ENCODE measurements at regions not wholly inside any gene's neighbourhood (a gene's known extent, or its start where the extent isn't known, plus 50 kb on each side); places are given as distances from the start of the nearest gene placed in this dataset.
"Not testable (repeated sequence)": the region's sequence is repeated elsewhere in the genome, so short reads cannot be mapped to it uniquely, and the experiment has no call there.

DNA sequence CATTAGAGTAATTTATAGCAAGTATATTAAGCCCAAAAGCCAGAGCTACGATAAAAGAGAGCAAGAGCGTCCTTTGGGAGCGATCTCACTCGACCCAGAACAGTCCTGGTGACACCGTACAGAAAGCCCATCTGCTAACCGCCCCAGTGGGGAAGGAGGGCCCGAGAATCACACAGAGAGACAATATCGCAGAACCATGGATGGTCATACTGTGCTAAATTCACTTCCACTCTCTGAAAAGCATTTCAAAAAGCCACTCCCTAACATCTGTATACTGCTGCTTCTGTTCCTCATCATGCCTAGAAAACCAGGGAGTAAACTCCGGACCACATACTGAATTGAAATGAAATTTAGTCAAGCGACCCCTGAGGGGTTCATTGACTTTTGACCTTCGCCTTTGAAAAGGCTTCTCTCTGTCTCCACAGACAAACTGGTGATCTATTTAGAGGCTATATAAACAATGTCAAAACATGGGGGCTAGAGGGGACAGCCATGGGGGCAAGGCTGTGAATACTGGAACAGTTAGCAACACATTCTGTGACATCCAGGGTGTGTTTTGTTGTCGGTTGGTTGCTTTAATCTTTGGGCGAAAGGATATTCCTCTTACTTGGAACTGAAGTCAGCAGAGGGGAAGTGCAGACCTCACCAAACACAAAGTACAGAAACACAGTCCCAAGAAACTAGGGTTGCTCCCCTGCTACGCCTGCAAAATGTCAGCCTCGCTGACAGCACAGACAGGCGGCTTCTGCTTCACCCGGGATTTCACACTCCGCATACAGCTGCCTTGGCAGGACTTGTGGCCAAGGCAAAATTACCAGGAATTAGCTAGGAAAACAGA is 129.0 kb upstream of the RASGEF1B start:
- Histone ChIP-seq H3K27ac (ENCODE audit: low read depth, low read length) (no peak overlapping the region), H3K9ac (ENCODE audit: low read depth, low read length) (0 out of 2 replicates have a peak overlapping the region, but pooled peaks have one; percentile 8), H3K27me3 (ENCODE audit: insufficient read depth, low read length) (no peaks in the 10 kb centered on the region), H3K4me1 (ENCODE audit: insufficient read depth, low read length) (peaks cover 25% of the 10 kb centered on the region), H3K4me3 (ENCODE audit: low read length) (no peak overlapping the region), H3K36me3 (ENCODE audit: insufficient read depth, low read length) (no peaks in the 10 kb centered on the region), H3K9me3 (ENCODE audit: insufficient read depth, low read depth, low read length) (no peaks in the 10 kb centered on the region)
- WGBS: 78% methylated on average over 18 of the region's 18 CpGs

DNA sequence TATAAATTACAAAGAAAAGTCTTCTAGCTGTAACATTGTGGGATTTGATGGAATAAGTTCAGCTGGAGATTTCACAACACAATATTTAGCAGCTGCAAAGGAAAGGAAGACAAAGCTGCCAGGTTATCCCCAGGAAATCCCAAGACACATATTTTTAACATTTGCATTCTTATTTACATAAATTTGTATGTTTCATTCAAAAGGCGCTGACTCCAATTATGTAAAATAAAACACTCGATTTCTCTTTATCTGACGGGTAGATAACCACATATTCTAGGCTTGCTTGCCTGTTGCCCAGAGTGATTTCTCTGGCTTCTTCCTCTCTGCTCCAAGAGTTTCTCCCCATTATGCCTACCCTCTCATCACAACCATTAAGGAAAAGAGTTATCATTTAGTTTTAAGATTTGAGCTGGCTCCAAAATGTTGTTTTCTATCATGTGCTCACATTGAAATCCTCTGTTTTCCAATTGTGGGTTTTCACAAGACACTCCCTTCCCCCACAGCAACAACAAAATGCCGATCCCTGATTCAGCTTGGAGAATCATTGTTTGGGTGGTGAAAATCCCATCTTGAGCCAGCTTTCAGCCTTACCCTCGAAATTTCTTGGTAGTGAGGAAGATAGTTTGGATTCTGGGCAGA is 128.2 kb upstream of the RASGEF1B start:
- H3K36me3 ChIP-seq (ENCODE audit: insufficient read depth, low read length): no peaks in the 10 kb centered on the region
- H3K9ac ChIP-seq (ENCODE audit: low read depth, low read length): no peak overlapping the region
- no peaks in the 10 kb centered on the region for H3K9me3 ChIP-seq (ENCODE audit: insufficient read depth, low read depth, low read length)
- H3K4me1 ChIP-seq (ENCODE audit: insufficient read depth, low read length): peaks cover 19% of the 10 kb centered on the region
- no peak overlapping the region for H3K4me3 ChIP-seq (ENCODE audit: low read length)
- WGBS: 78% methylated on average over 5 of the region's 5 CpGs
- no peak overlapping the region for H3K27ac ChIP-seq (ENCODE audit: low read depth, low read length)
- no peaks in the 10 kb centered on the region for H3K27me3 ChIP-seq (ENCODE audit: insufficient read depth, low read length)

DNA sequence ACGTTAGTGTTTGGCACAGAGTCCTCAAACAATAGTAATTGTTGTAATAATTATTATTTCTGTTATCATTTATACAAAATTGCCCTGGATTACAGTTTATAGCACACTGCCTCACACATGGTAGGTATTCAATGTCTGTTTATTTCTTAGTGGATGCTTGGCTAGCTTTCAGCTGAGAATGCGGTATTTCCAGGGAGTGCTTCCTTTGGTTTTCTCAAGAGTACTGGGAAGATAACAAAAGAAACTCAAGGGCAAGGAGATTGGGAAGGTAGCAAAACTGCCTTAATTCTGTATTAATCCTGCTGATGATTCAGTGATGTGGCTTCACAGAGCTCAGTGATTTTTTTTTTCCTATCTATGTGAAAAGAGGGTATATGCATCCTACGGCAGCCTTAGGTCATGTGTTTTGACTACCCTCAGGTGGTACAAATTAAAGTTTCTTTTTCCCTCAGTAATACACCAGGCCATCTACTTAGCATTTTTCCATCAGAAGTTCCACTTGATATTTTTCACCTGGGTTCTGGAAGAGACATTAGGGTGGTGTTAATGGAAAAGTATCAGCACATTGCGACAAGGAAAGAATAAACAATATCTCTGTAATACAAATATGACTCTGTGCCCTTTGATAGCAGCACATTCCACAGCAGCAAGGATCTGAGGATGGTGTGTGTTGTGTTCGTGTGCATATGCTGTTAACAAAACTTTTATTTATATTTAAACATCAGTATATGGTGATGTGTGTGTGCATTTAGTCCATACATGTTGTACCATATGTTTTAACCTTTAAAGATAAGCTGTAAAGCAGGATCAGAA is 124.3 kb upstream of the RASGEF1B start:
- H3K36me3 ChIP-seq (ENCODE audit: insufficient read depth, low read length): no peaks in the 10 kb centered on the region
- H3K4me1 ChIP-seq (ENCODE audit: insufficient read depth, low read length): peaks cover 18% of the 10 kb centered on the region
- H3K9ac ChIP-seq (ENCODE audit: low read depth, low read length): no peak overlapping the region
- WGBS: 47% methylated on average over 2 of the region's 5 CpGs
- H3K27me3 ChIP-seq (ENCODE audit: insufficient read depth, low read length): no peaks in the 10 kb centered on the region
- no peak overlapping the region for H3K27ac ChIP-seq (ENCODE audit: low read depth, low read length)
- no peak overlapping the region for H3K4me3 ChIP-seq (ENCODE audit: low read length)
- no peaks in the 10 kb centered on the region for H3K9me3 ChIP-seq (ENCODE audit: insufficient read depth, low read depth, low read length)

DNA sequence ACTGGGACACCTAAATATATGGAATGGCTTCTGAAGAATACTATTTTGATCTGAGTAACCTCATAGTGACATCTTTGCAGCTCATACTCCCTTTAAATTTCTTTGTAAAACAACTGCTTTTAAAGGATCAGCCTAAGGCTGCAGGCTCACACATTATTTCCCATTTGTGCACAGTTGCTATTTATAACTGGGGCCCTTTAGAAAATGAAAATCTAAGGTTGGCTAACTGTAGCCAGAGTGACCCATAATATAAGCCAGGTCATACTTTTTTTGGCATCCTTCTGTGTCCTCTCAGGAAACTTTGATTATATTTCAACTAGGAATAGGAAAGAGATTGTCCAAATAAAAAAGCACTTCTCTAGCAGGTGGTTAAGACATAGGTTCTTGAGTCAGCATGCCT is 123.6 kb upstream of the RASGEF1B start:
- Histone ChIP-seq H3K4me3 (ENCODE audit: low read length) (no peak overlapping the region), H3K9ac (ENCODE audit: low read depth, low read length) (no peak overlapping the region), H3K9me3 (ENCODE audit: insufficient read depth, low read depth, low read length) (no peaks in the 10 kb centered on the region), H3K36me3 (ENCODE audit: insufficient read depth, low read length) (no peaks in the 10 kb centered on the region), H3K4me1 (ENCODE audit: insufficient read depth, low read length) (peaks cover 11% of the 10 kb centered on the region), H3K27ac (ENCODE audit: low read depth, low read length) (no peak overlapping the region), H3K27me3 (ENCODE audit: insufficient read depth, low read length) (no peaks in the 10 kb centered on the region)

DNA sequence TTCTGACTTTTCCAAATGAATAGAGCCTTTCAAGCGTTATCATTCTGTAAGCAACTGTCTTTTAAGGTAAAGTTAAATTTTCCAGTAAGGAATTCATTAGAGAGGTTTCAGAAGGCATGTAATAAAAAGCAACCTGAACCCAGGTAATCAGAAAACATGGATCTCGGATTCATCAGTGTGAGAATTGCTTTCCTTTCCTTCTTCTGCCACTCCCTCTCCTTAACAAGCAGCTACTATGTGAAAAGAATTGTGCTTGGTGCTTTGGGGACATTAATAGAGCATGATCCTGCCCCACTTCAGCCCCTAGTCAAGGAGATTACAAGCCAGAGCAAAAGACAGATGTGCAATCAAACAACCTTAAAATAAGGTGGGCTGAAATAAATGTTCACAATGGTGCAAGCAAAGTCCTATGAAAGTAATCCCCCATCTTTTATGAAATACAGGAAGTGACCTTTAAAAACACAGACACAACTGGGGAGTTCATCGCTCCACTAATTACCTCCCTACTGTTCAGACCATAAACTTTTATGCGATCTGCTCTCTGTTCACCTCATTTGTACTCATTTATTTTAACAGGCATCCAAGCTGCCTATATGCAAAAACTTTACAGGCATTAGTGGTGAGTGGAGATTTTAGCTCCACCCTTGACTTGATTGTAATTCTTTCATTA is 122.9 kb upstream of the RASGEF1B start:
- no peaks in the 10 kb centered on the region for H3K9me3 ChIP-seq (ENCODE audit: insufficient read depth, low read depth, low read length)
- no peak overlapping the region for H3K27ac ChIP-seq (ENCODE audit: low read depth, low read length)
- H3K4me3 ChIP-seq (ENCODE audit: low read length): no peak overlapping the region
- no peak overlapping the region for H3K9ac ChIP-seq (ENCODE audit: low read depth, low read length)
- peaks cover 5% of the 10 kb centered on the region for H3K4me1 ChIP-seq (ENCODE audit: insufficient read depth, low read length)
- H3K36me3 ChIP-seq (ENCODE audit: insufficient read depth, low read length): no peaks in the 10 kb centered on the region
- no peaks in the 10 kb centered on the region for H3K27me3 ChIP-seq (ENCODE audit: insufficient read depth, low read length)
- 93% methylated on average over 4 of the region's 4 CpGs for WGBS

DNA sequence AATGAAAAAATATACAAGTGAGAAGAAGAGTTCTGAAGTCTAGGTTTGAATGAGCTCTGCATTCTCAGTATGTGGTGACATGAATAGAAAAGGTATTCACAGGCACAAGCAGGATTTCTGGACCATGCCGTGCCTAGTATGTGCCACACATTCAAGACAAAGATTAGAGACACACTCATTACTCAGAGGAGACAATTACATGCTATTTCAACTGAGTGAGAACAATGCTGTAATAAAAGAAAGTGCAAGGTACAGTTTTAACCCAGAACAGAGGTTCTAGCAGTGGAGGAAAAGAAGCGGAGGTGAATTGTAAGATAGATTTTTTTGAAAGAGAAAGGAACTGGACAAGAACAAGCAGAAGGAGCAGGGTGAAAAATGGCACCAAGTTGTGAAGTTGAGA is 121.0 kb upstream of the RASGEF1B start:
- Histone ChIP-seq H3K27me3 (ENCODE audit: insufficient read depth, low read length) (no peaks in the 10 kb centered on the region), H3K4me3 (ENCODE audit: low read length) (no peak overlapping the region), H3K9me3 (ENCODE audit: insufficient read depth, low read depth, low read length) (no peaks in the 10 kb centered on the region), H3K9ac (ENCODE audit: low read depth, low read length) (no peak overlapping the region), H3K36me3 (ENCODE audit: insufficient read depth, low read length) (no peaks in the 10 kb centered on the region), H3K27ac (ENCODE audit: low read depth, low read length) (no peak overlapping the region), H3K4me1 (ENCODE audit: insufficient read depth, low read length) (no peaks in the 10 kb centered on the region)
- 97% methylated on average over 2 of the region's 2 CpGs for WGBS

DNA sequence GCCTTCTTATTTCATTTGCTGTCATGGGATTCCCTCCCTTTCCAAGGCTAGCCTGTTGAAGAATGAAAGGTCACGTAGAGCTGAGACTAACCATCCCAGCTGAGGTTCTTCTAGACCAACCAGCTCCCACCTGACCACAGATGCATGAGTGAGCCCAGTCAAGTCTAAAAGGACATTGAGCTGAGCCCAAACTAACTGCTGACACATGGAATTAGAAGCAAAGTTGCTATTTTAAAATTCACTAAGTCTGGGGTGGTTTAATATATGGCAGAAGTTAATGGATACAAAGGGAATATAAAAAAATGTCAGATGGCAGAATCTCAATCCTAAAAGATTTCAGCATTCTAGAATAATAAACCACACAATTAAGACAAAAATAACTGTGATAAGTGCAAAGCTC is 118.9 kb upstream of the RASGEF1B start:
- WGBS: 87% methylated on average over 1 of the region's 1 CpG
- Histone ChIP-seq H3K36me3 (ENCODE audit: insufficient read depth, low read length) (no peaks in the 10 kb centered on the region), H3K4me3 (ENCODE audit: low read length) (no peak overlapping the region), H3K9me3 (ENCODE audit: insufficient read depth, low read depth, low read length) (no peaks in the 10 kb centered on the region), H3K4me1 (ENCODE audit: insufficient read depth, low read length) (no peaks in the 10 kb centered on the region), H3K27ac (ENCODE audit: low read depth, low read length) (no peak overlapping the region), H3K9ac (ENCODE audit: low read depth, low read length) (no peak overlapping the region), H3K27me3 (ENCODE audit: insufficient read depth, low read length) (no peaks in the 10 kb centered on the region)

DNA sequence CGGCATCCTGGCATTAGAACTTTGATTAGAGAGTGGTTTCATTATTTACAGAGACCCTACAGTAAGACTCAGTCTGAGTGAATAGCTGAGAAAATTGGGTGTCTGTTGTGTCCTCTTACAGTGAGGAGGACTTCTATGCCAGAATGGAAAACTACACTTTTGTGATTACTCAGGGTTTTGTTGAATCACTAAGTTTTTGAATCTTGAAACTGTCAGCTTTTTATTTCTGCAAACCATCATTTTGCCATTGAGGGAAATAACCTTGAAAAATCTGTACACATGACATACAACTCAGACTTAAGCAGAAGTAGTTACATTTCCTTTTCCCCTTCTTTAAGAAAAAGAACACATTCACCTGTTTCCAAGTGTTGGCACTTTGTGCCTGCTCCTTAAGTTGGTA is 117.6 kb upstream of the RASGEF1B start:
- H3K9ac ChIP-seq (ENCODE audit: low read depth, low read length): no peak overlapping the region
- H3K4me1 ChIP-seq (ENCODE audit: insufficient read depth, low read length): no peaks in the 10 kb centered on the region
- WGBS: 90% methylated on average over 1 of the region's 1 CpG
- no peak overlapping the region for H3K4me3 ChIP-seq (ENCODE audit: low read length)
- no peaks in the 10 kb centered on the region for H3K9me3 ChIP-seq (ENCODE audit: insufficient read depth, low read depth, low read length)
- no peaks in the 10 kb centered on the region for H3K36me3 ChIP-seq (ENCODE audit: insufficient read depth, low read length)
- no peak overlapping the region for H3K27ac ChIP-seq (ENCODE audit: low read depth, low read length)
- no peaks in the 10 kb centered on the region for H3K27me3 ChIP-seq (ENCODE audit: insufficient read depth, low read length)

DNA sequence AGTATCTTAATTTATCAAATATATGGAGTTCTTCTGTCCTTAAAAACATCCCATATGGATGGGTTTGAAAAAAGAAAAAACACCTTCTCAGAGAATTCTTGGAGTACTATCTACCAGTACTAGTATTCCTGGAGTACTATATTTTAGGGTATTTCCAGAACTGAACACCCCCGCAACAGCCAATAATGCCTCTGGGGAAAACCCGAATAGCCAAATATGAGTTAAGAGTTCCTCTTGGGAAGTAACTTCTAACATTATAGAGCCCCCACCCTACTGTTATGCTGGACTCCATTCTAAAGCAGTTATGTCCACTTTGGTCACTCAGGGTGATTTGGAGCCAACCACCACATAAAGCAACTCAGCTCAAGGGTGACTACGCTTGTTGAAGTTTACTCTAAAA is 115.0 kb upstream of the RASGEF1B start:
- H3K4me3 ChIP-seq (ENCODE audit: low read length): no peak overlapping the region
- H3K9ac ChIP-seq (ENCODE audit: low read depth, low read length): no peak overlapping the region
- WGBS: 100% methylated on average over 2 of the region's 3 CpGs
- H3K36me3 ChIP-seq (ENCODE audit: insufficient read depth, low read length): no peaks in the 10 kb centered on the region
- no peaks in the 10 kb centered on the region for H3K27me3 ChIP-seq (ENCODE audit: insufficient read depth, low read length)
- no peaks in the 10 kb centered on the region for H3K4me1 ChIP-seq (ENCODE audit: insufficient read depth, low read length)
- no peak overlapping the region for H3K27ac ChIP-seq (ENCODE audit: low read depth, low read length)
- no peaks in the 10 kb centered on the region for H3K9me3 ChIP-seq (ENCODE audit: insufficient read depth, low read depth, low read length)

DNA sequence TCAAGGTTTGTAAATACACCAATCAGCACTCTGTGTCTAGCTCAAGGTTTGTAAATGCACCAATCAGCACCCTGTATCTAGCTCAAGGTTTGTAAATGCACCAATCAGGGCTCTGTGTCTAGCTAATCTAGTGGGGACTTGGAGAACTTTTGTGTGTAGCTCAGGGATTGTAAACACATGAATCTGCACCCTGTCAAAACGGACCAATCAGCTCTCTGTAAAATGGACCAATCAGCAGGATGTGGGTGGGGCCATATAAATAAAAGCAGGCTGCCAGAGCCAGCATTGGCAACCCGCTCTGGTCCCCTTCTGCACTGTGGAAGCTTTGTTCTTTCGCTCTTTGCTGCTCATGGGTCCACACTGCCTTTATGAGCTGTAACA is 109.3 kb upstream of the RASGEF1B start:
- not testable (repeated sequence) for H3K36me3 ChIP-seq (ENCODE audit: insufficient read depth, low read length); H3K9ac ChIP-seq (ENCODE audit: low read depth, low read length); H3K4me1 ChIP-seq (ENCODE audit: insufficient read depth, low read length); H3K9me3 ChIP-seq (ENCODE audit: insufficient read depth, low read depth, low read length); H3K4me3 ChIP-seq (ENCODE audit: low read length); H3K27ac ChIP-seq (ENCODE audit: low read depth, low read length); H3K27me3 ChIP-seq (ENCODE audit: insufficient read depth, low read length)
- WGBS: 95% methylated on average over 3 of the region's 3 CpGs

All from HUES64 (cell line).